HepG2 (cell line): ENCODE measurements at regions not wholly inside any gene's neighbourhood (a gene's known extent, or its start where the extent isn't known, plus 50 kb on each side); places are given as distances from the start of the nearest gene placed in this dataset.

Source experiments
- ARNT ChIP-seq: fragments of 450-650 bp; IDR thresholded peaks from 2 replicates; pipeline ENCODE4 v1.6.1; 2017
- ATF3 ChIP-seq: sonication (generic); formaldehyde crosslinking; IDR thresholded peaks from 2 replicates; pipeline ENCODE4 v1.4.0; 2020; ENCODE audit warnings: missing genetic modification reagents
- CEBPB ChIP-seq: IDR thresholded peaks from 2 replicates; pipeline ENCODE4 v1.6.1; 2011; ENCODE audit warnings: low read depth, low read length, improper control_type of control experiment, borderline replicate concordance
- ELF4 ChIP-seq: sonication (generic); formaldehyde crosslinking; IDR thresholded peaks from 2 replicates; pipeline ENCODE4 v1.5.0; 2020; ENCODE audit warnings: missing genetic modification reagents, mild to moderate bottlenecking, moderate library complexity, borderline replicate concordance
- FOSL1 ChIP-seq: sonication (generic); formaldehyde crosslinking; IDR thresholded peaks from 2 replicates; pipeline ENCODE4 v1.9.0; 2021; ENCODE audit warnings: missing genetic modification reagents, borderline replicate concordance
- FOSL2 ChIP-seq: sonication (generic); formaldehyde crosslinking; IDR thresholded peaks from 2 replicates; pipeline ENCODE4 v1.4.0; 2020; ENCODE audit warnings: missing genetic modification reagents
- GABPB1 ChIP-seq: IDR thresholded peaks from 2 replicates; pipeline ENCODE4 v1.6.1; 2016; ENCODE audit warnings: mild to moderate bottlenecking, missing genetic modification reagents, moderate library complexity, missing compliant biosample characterization
- HMGXB3 ChIP-seq: sonication (generic); formaldehyde crosslinking; IDR thresholded peaks from 2 replicates; pipeline ENCODE4 v1.4.0; 2020; ENCODE audit warnings: missing genetic modification reagents, borderline replicate concordance
- KDM4B ChIP-seq: sonication (generic); formaldehyde crosslinking; IDR thresholded peaks from 2 replicates; pipeline ENCODE4 v1.4.0; 2020; ENCODE audit warnings: missing genetic modification reagents
- MAZ ChIP-seq, 2 experiments: sonication (generic) in 1 of 2; formaldehyde crosslinking in 1 of 2; IDR thresholded peaks; 2 replicates each; pipeline versions ENCODE4 v1.5.0 to v1.6.1; 2012 to 2020; ENCODE audit warnings: low read depth in 2 of 2, mild to moderate bottlenecking in 2 of 2, borderline replicate concordance in 1 of 2, improper control_type of control experiment in 1 of 2, low read length in 1 of 2, missing genetic modification reagents in 1 of 2, moderate library complexity in 1 of 2
- MED8 ChIP-seq: sonication (generic); formaldehyde crosslinking; IDR thresholded peaks from 2 replicates; pipeline ENCODE4 v1.8.1; 2023; ENCODE audit warnings: mild to moderate bottlenecking, missing genetic modification reagents; ENCODE audit not compliant: insufficient replicate concordance
- MIXL1 ChIP-seq: IDR thresholded peaks from 2 replicates; pipeline ENCODE4 v1.6.1; 2016
- NCOA2 ChIP-seq: sonication (generic); formaldehyde crosslinking; IDR thresholded peaks from 2 replicates; pipeline ENCODE4 v1.8.0; 2022; ENCODE audit warnings: inconsistent platforms
- NR2F6 ChIP-seq, 2 experiments: IDR thresholded peaks; 2 replicates each; pipeline ENCODE4 v1.6.1; 2016; ENCODE audit warnings: antibody characterized with exemption in 1 of 2, mild to moderate bottlenecking in 1 of 2
- SOX6 ChIP-seq, 2 experiments: fragments of 450-650 bp in 1 of 2; sonication (generic) in 1 of 2; formaldehyde crosslinking in 1 of 2; IDR thresholded peaks; 2 replicates each; pipeline versions ENCODE4 v1.4.0 to v1.6.1; 2017 to 2020; ENCODE audit warnings: antibody characterized with exemption in 1 of 2, mild to moderate bottlenecking in 1 of 2, missing genetic modification reagents in 1 of 2
- TBL1XR1 ChIP-seq: fragments of 150-350 bp; IDR thresholded peaks from 2 replicates; pipeline ENCODE4 v1.6.1; 2014; ENCODE audit warnings: borderline replicate concordance, low read length; ENCODE audit not compliant: partially characterized antibody
- ZNF337 ChIP-seq: sonication (generic); formaldehyde crosslinking; IDR thresholded peaks from 2 replicates; pipeline ENCODE4 v1.5.1; 2020; ENCODE audit warnings: missing genetic modification reagents, low read depth, mild to moderate bottlenecking, borderline replicate concordance
- ZNF513 ChIP-seq: sonication (generic); formaldehyde crosslinking; conservative IDR thresholded peaks from 2 replicates; pipeline ENCODE4 v1.5.0; 2020; ENCODE audit warnings: missing genetic modification reagents
- ZNF547 ChIP-seq: sonication (generic); formaldehyde crosslinking; IDR thresholded peaks from 2 replicates; pipeline ENCODE4 v1.5.1; 2020; ENCODE audit warnings: mild to moderate bottlenecking, missing genetic modification reagents
- ZNF562 ChIP-seq: sonication (generic); formaldehyde crosslinking; IDR thresholded peaks from 2 replicates; pipeline ENCODE4 v1.8.0; 2022; ENCODE audit warnings: missing genetic modification reagents, borderline replicate concordance
- ZNF674 ChIP-seq: sonication (generic); formaldehyde crosslinking; IDR thresholded peaks from 2 replicates; pipeline ENCODE4 v1.5.0; 2020; ENCODE audit warnings: low read depth, mild to moderate bottlenecking, missing genetic modification reagents
- ZNF781 ChIP-seq: sonication (generic); formaldehyde crosslinking; IDR thresholded peaks from 2 replicates; pipeline ENCODE4 v1.5.1; 2020; ENCODE audit warnings: borderline replicate concordance, mild to moderate bottlenecking, missing genetic modification reagents; ENCODE audit errors: not compliant biosample characterization
- ZNF788 ChIP-seq: sonication (generic); formaldehyde crosslinking; IDR thresholded peaks from 2 replicates; pipeline ENCODE4 v1.5.0; 2020; ENCODE audit warnings: mild to moderate bottlenecking, missing genetic modification reagents, borderline replicate concordance

GRCh38 chr10:44195112-44196007, 189.5 kb downstream of the CXCL12 start (continued):
- TF ChIP-seq HMGXB3 (peak; percentile 45; the same call in 1 of the 2 replicates), ZNF547 (CRISPR knock-in tag) (no peak), ZNF513 (CRISPR knock-in tag) (no peak), NCOA2 (CRISPR knock-in tag) (peak; percentile 86), ATF3 (CRISPR knock-in tag) (peak; percentile 77), ZNF674 (no peak), ARNT (no peak), NR2F6 (IDR thresholded peaks at IDR 0.05) (peak; percentile 61), NR2F6 (CRISPR knock-in tag; IDR thresholded peaks at IDR 0.05) (peak; percentile 31; the same call in 1 of the 2 replicates), MIXL1 (CRISPR knock-in tag) (peak; percentile 59; the same call in 1 of the 2 replicates), ZNF562 (CRISPR knock-in tag) (no peak), GABPB1 (no peak), SOX6 (IDR thresholded peaks at IDR 0.05) (no peak), SOX6 (CRISPR knock-in tag; IDR thresholded peaks at IDR 0.05) (peak; percentile 85), MAZ (IDR thresholded peaks at IDR 0.05; ENCODE audit: borderline replicate concordance, low read depth, low read length) (no peak), MAZ (CRISPR knock-in tag; IDR thresholded peaks at IDR 0.05; ENCODE audit: low read depth) (0 out of 2 replicates have a peak, but pooled peaks have one; percentile 13), MED8 (CRISPR knock-in tag) (peak; percentile 68), ELF4 (CRISPR knock-in tag) (no peak), KDM4B (CRISPR knock-in tag) (peak; percentile 79; the same call in 1 of the 2 replicates), CEBPB (peak; percentile 7; the same call in 1 of the 2 replicates), FOSL2 (CRISPR knock-in tag) (peak; percentile 97), TBL1XR1 (no peak), ZNF337 (CRISPR knock-in tag) (peak; percentile 42; the same call in 1 of the 2 replicates), ZNF788 (CRISPR knock-in tag) (no peak; the same call in 1 of the 2 replicates), ZNF781 (CRISPR knock-in tag) (no peak), FOSL1 (peak; percentile 80; the same call in 1 of the 2 replicates)
